Cardiac muscle cell (in vitro differentiated cells and primary cell): ENCODE measurements at regions not wholly inside any gene's neighbourhood (a gene's known extent, or its start where the extent isn't known, plus 50 kb on each side); places are given as distances from the start of the nearest gene placed in this dataset.

Experiments
- DNase-seq, 2 donors: peaks; one replicate each; pipeline versions ENCODE4 v3.0.0 to v3.0.0-alpha.2; 2010 to 2017; ENCODE audit warnings: low read depth in 1 of 2, low spot score in 1 of 2
- H3K27ac ChIP-seq: fragments of 200-600 bp; sonication (generic); 2 replicates; pipeline ENCODE4 v1.5.1; 2016
- H3K27me3 ChIP-seq: fragments of 200-600 bp; sonication (generic); 2 replicates; pipeline ENCODE4 v1.6.0; 2016; ENCODE audit warnings: control low read depth
- H3K36me3 ChIP-seq: fragments of 200-600 bp; sonication (generic); 2 replicates; pipeline ENCODE4 v1.5.1; 2016; ENCODE audit warnings: control low read depth
- H3K4me1 ChIP-seq: fragments of 200-600 bp; sonication (generic); 2 replicates; pipeline ENCODE4 v1.8.1; 2017; ENCODE audit warnings: low read depth, mild to moderate bottlenecking, mixed run types
- H3K4me3 ChIP-seq: fragments of 200-600 bp; sonication (generic); 2 replicates; pipeline ENCODE4 v1.5.1; 2016; ENCODE audit warnings: mild to moderate bottlenecking
- H3K9me3 ChIP-seq: fragments of 200-600 bp; sonication (generic); 2 replicates; pipeline ENCODE4 v1.5.1; 2017; ENCODE audit warnings: low read depth, mild to moderate bottlenecking, control low read depth
- CTCF ChIP-seq: IDR thresholded peaks from 2 replicates; pipeline ENCODE4 v1.5.1; 2012; ENCODE audit warnings: low read depth, mild to moderate bottlenecking, low read length

GRCh38 chr2:240336820-240337427 lies 98.5 kb upstream of the GPC1 start:
- no peaks in the 10 kb centered on the region for H3K36me3 ChIP-seq
- no peak for TF ChIP-seq CTCF
- H3K9me3 ChIP-seq: no peaks in the 10 kb centered on the region
- no peak for DNase-seq
- H3K4me3 ChIP-seq: no peak overlapping the region
- H3K27ac ChIP-seq: no peak overlapping the region
- H3K27me3 ChIP-seq: no peaks in the 10 kb centered on the region
- no peaks in the 10 kb centered on the region for H3K4me1 ChIP-seq

DNA sequence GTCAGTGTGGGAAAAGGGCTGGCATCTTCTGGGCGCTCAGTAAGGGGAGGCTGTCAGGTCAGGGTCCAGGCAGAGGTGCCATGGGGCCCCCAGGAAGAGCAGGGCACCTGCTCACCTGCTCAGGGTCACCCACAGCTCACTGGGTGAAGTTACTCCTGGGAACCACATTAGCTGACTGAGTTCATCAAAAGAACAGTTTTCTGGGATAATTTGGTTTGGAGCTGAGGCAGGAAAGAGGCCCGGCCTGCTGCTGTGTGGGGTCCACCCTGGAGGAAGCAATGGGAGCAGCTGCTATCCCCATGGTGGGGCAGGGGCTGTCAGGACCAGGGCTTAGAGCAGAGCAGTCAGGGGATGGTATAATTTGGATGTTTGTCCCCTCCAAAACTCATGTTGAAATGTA lies 97.2 kb upstream of the GPC1 start:
- Histone ChIP-seq H3K36me3 (no peaks in the 10 kb centered on the region), H3K27ac (no peak overlapping the region), H3K27me3 (no peaks in the 10 kb centered on the region), H3K9me3 (no peaks in the 10 kb centered on the region), H3K4me1 (no peaks in the 10 kb centered on the region), H3K4me3 (no peak overlapping the region)
- TF ChIP-seq CTCF: no peak
- DNase-seq: no peak

DNA sequence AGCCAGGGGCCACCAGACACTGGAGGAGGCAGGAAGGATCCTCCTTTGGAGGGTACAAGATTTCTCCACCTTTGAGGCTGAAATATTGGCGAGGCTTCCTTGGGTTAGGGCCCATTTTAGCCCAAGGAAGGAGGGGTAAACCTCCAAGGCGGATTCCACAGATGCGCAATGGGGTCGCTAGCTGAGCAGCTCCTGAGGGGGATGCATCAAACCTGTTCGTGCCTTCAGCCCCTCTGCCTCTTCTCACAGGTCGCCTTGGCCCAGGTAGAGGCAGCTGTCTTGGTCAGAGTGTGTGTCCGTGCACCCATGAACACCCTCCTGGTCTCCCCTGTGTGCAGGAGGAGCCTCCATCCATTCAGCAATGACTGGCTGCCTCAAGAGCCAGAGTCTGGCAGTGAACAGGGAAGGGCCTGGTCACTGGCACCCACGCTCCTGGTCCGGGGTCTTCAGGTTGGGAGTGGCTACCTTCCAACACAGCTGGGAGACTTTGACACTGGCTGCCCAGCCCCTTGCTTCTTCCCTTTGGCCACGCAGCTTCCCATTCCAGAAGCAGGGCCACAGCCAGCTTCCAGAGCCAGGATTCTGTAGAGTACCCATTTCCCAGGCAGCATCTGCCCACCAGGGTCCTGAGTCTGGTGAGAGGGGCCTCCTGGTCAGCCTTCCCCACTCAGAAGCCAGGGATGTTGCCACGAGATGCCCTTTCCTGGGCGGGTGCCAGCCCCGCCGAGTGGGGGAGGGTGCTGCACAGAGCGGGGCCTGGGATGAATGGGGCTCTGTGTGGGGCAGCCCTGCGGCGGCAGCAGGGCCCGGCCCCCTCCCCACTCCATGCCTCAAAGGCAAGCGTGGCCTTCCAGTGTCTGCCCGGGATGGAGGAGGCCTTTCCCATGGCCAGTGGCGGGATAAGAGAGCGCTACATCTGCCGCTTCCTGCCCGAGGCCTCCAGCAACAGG lies 95.8 kb upstream of the GPC1 start:
- no peaks in the 10 kb centered on the region for H3K36me3 ChIP-seq
- H3K4me3 ChIP-seq: no peak overlapping the region
- H3K27me3 ChIP-seq: no peaks in the 10 kb centered on the region
- no peaks in the 10 kb centered on the region for H3K4me1 ChIP-seq
- no peak for DNase-seq
- no peaks in the 10 kb centered on the region for H3K9me3 ChIP-seq
- H3K27ac ChIP-seq: no peak overlapping the region
- TF ChIP-seq CTCF: no peak

DNA sequence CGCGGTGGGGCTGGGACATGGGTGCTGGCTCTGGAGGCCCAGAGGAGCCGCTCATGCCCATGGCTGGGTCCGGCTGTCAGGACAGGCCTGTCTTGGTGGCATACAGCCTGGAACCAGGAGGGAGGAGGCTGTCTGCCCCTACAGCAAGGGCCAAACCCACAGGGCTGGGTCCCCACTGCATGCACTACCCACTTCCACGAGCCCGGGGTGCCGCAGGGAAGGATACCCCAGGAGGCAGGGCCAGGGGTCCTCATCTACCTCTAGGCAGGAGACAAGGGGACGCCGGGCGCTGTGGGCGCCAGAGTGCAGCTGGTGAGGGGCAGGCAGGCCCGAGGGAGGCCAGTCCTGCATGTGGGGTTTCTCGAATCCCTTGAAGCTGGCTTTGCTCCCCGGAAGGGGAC lies 95.1 kb upstream of the GPC1 start:
- TF ChIP-seq CTCF: no peak
- no peak for DNase-seq
- no peaks in the 10 kb centered on the region for H3K4me1 ChIP-seq
- no peaks in the 10 kb centered on the region for H3K36me3 ChIP-seq
- H3K4me3 ChIP-seq: no peak overlapping the region
- H3K27me3 ChIP-seq: no peaks in the 10 kb centered on the region
- H3K27ac ChIP-seq: no peak overlapping the region
- no peaks in the 10 kb centered on the region for H3K9me3 ChIP-seq

- Histone ChIP-seq H3K9me3 (no peaks in the 10 kb centered on the region), H3K4me1 (no peaks in the 10 kb centered on the region), H3K27ac (no peak overlapping the region), H3K36me3 (no peaks in the 10 kb centered on the region), H3K4me3 (no peak overlapping the region), H3K27me3 (no peaks in the 10 kb centered on the region)
- DNase-seq: no peak
- no peak for TF ChIP-seq CTCF
Observed at GRCh38 chr2:240341064-240341463, 94.4 kb upstream of the GPC1 start.
